ENCODE measurements at regions not wholly inside any gene's neighbourhood (a gene's known extent, or its start where the extent isn't known, plus 50 kb on each side); places are given as distances from the start of the nearest gene placed in this dataset.

GRCh38 chr20:46810448-46811223 lies 84.0 kb upstream of the EYA2 start:
- POLR2A ChIA-PET: no interaction called here
- CTCF ChIA-PET: interaction anchor here (0.8 kb wide), 1 partner anchor 1424 kb away, joined by 8 read pairs; no protein-coding TSS in a partner anchor

GRCh38 chr20:46811224-46812084 lies 83.2 kb upstream of the EYA2 start:
- CTCF ChIA-PET: no interaction called here
- POLR2A ChIA-PET: no interaction called here

GRCh38 chr20:46814366-46815232 lies 80.0 kb upstream of the EYA2 start:
- POLR2A ChIA-PET: no interaction called here
- CTCF ChIA-PET: no interaction called here

- CTCF ChIA-PET: no interaction called here
- POLR2A ChIA-PET: no interaction called here
These were observed 78.5 kb upstream of the EYA2 start for GRCh38 chr20:46816097-46816496.

- ChIA-PET CTCF (no interaction called here), POLR2A (no interaction called here)
These were observed 77.6 kb upstream of the EYA2 start for GRCh38 chr20:46816886-46817638.

- ChIA-PET POLR2A (no interaction called here), CTCF (no interaction called here)
These were observed 74.0 kb upstream of the EYA2 start for GRCh38 chr20:46820682-46821081.

GRCh38 chr20:46823271-46823751 lies 71.3 kb upstream of the EYA2 start:
- CTCF ChIA-PET: no interaction called here
- POLR2A ChIA-PET: no interaction called here

- CTCF ChIA-PET: no interaction called here
- POLR2A ChIA-PET: no interaction called here
These were observed 70.9 kb upstream of the EYA2 start for GRCh38 chr20:46823753-46824152.

- POLR2A ChIA-PET: no interaction called here
These were observed 68.2 kb upstream of the EYA2 start for GRCh38 chr20:46826343-46826984.

GRCh38 chr20:46827718-46828458 lies 66.8 kb upstream of the EYA2 start:
- ChIA-PET POLR2A (no interaction called here), CTCF (no interaction called here)

More at GRCh38 chr20:46826343-46826984, 68.2 kb upstream of the EYA2 start:
- CTCF ChIA-PET: no interaction called here

- POLR2A ChIA-PET: no interaction called here
- CTCF ChIA-PET: no interaction called here
These were observed 66.2 kb upstream of the EYA2 start for GRCh38 chr20:46828471-46828870.

GRCh38 chr20:46830886-46831632 lies 63.6 kb upstream of the EYA2 start:
- POLR2A ChIA-PET: no interaction called here
- CTCF ChIA-PET: no interaction called here

- ChIA-PET POLR2A (no interaction called here), CTCF (no interaction called here)
These were observed 63.0 kb upstream of the EYA2 start for GRCh38 chr20:46831633-46832011.

GRCh38 chr20:46832555-46832954 lies 62.1 kb upstream of the EYA2 start:
- ChIA-PET POLR2A (no interaction called here), CTCF (no interaction called here)

GRCh38 chr20:46833360-46833759 lies 61.3 kb upstream of the EYA2 start:
- CTCF ChIA-PET: no interaction called here
- POLR2A ChIA-PET: no interaction called here

GRCh38 chr20:46835418-46835817 lies 59.2 kb upstream of the EYA2 start:
- POLR2A ChIA-PET: no interaction called here
- CTCF ChIA-PET: no interaction called here

GRCh38 chr20:46837083-46837482 lies 57.6 kb upstream of the EYA2 start:
- POLR2A ChIA-PET: no interaction called here

GRCh38 chr20:46838011-46838410 lies 56.6 kb upstream of the EYA2 start:
- ChIA-PET CTCF (no interaction called here), POLR2A (no interaction called here)

More at GRCh38 chr20:46837083-46837482, 57.6 kb upstream of the EYA2 start:
- CTCF ChIA-PET: no interaction called here

Data from activated CD8-positive, alpha-beta memory T cell treated with anti-CD3 and anti-CD28 coated beads for 36 hours (primary cell).